ENCODE measurements at regions not wholly inside any gene's neighbourhood (a gene's known extent, or its start where the extent isn't known, plus 50 kb on each side); places are given as distances from the start of the nearest gene placed in this dataset.
"Not testable (repeated sequence)": the region's sequence is repeated elsewhere in the genome, so short reads cannot be mapped to it uniquely, and the experiment has no call there.

GRCh38 chr3:34013818-34014570 is 215.6 kb downstream of the PDCD6IP start:
- DNase-seq, result no peak

- no peak for DNase-seq
These were observed 217.0 kb downstream of the PDCD6IP start for GRCh38 chr3:34015204-34016142.

- no peak for DNase-seq
These were observed 218.6 kb downstream of the PDCD6IP start for GRCh38 chr3:34016925-34017587.

DNA sequence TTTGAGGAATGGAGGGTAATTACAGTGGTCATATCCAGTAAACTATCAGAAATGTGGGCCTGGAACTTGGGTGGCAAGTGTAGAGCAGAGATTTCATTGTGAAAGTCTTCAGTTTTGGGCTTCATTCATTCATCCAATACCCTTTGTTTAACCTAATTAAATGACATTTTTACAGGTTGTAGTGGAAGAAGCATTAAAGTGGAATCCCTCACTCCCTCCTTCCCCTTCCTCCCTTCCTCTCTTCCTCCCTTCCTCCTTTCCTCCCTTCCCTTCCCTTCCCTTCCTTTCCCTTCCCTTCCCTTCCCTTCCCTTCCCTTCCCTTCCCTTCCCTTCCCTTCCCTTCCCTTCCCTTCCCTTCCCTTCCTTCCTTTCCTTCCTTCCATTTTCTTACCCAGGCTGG is 219.3 kb downstream of the PDCD6IP start:
- no peak for DNase-seq

DNA sequence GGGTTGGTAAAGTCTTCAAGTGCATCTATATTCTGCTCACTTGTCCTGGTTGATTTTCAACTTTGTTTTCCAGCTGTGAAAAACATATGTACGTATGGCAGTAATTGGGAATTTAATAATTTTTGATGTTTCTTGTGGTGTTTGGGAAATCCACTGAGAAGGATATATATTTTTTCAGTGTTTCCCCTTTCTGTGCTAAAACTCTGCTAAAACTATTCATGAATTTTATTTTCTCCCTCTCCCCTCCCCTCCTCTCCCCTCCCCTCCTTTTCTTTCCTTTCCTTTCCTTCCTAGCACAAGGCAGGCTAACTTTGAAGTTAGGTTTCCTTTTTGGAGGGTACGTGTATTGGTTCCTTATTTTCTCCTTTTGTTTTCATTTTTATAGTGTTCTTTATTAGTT is 220.7 kb downstream of the PDCD6IP start:
- no peak for DNase-seq

GRCh38 chr3:34020170-34020569 is 221.7 kb downstream of the PDCD6IP start:
- no peak for DNase-seq

DNA sequence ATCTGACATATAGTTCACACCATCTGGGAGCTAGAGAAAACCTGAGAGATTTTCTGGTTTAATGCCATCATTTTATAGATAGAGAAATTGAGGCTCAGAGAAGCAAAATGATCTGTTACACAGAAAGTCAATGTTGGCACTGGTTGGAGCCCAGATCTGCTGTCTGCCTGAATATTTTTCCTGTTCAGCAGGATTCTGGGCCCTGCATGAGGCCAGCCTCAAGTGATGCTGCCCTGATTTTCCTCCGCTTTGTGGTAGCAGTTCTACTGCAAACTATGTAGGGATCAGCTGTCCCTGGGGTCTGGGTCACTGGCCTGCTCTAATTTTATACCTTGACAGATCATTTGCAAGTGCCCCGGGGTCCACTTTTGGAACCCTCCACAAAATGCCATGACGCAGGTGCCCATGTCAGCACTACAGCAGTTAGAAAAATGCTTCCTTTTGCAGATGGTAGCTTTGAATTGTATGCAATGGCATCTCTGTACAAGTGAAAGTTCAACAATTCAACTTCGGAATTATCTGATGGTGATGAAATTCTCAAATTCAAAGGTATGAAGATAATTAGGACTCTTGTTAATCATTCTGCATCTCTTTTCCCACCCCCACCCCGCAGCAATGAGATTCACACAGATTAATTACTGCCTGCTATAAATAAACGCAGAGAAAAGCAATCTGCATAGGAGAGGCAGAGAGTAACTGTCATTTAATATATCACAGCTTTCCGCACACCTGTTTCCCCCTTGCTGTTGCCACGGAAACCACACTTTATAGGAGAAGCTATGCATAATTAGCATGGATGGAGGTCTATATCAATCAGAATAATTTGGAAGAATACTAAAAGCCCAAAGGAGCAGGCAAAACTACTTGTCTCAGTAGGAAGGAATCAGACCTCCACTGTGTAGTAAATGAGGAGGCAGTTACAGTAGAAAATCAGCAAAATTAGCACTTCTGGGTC is 222.6 kb downstream of the PDCD6IP start:
- DNase-seq, result no peak

- DNase-seq, result no peak
These were observed 223.7 kb downstream of the PDCD6IP start for GRCh38 chr3:34022147-34022546.

GRCh38 chr3:34024447-34025240 is 226.2 kb downstream of the PDCD6IP start:
- DNase-seq, result no peak

GRCh38 chr3:34033839-34034238 is 235.4 kb downstream of the PDCD6IP start:
- DNase-seq, result no peak

DNA sequence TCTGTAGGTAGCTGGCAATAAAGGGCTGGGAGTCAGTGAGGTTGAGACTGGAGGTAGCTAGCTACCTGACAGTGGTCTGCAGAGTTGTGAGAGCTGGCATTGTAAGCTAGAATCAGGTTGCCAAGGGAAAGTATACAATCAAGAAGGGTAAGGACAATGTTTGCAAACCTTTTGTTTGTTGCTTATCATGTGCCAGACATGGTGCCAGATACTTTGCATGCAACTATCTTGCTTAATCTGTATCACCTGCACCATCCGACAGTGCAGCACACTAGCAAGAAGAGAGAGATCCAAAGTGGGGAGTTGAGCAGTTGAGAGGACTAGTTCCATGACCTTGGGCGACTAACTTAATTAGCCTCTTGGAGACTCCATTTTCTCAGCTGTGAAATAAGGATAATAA is 236.4 kb downstream of the PDCD6IP start:
- DNase-seq, result no peak

DNA sequence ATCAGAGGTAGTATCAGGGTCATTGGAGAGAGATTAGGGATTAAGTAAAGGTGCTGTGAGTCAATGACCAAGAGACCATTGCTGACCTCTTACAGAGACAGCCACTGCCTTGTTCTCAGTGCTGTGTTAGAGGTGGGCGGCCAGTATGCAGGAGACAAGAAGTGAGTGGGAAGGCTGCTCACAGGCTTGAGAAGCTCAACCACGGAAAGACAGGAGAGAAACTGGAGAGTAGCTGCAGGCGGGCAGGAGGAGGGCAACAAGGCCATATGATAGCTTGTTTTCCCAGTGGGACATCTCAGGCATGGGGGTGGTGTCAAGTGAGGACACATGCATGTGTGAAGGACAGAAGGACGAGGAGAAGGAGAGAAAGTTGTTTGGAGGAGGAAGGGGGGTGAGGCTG is 237.3 kb downstream of the PDCD6IP start:
- DNase-seq, result no peak

- no peak for DNase-seq
These were observed 238.8 kb downstream of the PDCD6IP start for GRCh38 chr3:34037260-34037659.

- no peak for DNase-seq
These were observed 239.7 kb downstream of the PDCD6IP start for GRCh38 chr3:34038131-34038530.

- DNase-seq, result no peak
These were observed 247.7 kb downstream of the PDCD6IP start for GRCh38 chr3:34046154-34046553.

DNA sequence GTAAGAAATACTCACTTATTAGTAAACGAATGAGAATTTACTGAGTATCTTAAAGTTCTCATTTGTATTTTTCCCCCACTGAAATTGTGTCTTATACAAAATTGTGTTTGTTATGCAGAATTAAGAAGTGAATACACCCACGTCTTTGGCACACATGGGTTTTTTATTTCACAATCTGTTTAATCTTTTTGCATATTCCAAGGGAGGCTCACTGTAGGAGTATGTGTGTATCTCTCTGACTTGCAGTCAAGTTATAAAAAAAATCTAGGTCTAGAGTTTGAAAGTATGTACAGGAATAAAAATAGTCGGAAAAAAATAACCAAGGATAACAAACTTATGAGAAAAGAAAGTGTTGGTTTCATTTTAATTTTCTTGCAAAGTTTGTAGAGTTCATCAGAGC is 255.2 kb downstream of the PDCD6IP start:
- DNase-seq, result no peak

DNA sequence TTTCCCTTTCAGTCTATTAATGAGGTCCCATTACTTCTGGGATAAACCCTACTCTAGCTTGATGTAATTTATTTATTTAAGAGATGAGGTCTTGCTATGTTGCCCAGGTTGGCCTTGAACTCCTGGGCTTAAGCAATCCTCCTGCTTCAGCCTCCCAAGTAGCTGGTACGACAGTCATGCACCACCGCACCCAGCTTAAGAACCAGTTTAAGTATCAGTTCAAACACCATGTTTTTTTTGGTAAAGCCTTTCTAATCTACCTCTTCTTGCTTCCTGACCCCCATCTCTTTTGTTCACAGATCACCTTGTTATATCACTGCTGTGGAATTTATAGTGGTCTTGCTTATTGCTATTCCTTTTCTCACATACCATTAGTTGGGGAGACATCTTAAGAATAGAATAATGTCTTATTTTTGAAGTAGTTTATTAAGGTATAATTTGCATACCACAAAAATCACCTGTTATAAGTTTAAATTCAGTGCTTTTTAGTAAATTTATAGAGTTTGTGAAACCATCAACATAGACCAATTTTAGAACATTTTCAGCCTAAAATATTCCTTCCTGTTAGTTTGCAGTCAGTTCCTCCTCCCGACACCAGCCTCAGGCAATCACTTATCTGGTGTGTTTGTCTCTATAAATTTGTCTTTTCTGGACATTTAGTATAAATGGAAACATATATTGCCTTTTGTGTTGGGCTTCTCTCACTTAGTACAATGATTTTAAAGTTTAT is 257.9 kb downstream of the PDCD6IP start:
- no peak for DNase-seq

DNA sequence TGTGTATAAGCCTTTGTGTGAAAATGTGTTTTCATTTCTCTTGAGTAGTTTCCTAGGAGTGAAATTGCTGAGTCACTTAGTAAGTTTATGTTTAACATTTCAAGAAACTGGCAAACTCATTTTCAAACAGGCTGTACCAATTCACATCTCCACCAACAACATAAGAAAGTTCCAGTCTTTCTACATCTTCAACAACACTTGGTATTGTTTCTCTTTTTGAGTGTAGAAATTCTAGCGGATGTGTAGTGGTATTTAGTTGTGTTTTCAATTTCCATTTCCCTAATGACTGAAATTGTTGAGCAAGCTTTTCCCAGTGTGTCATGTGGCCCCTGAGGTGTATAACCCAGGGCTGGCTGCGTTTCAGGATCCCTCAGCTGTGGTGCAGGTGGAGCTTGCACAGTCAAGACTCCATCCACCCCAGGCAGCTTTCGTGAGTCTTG is 258.5 kb downstream of the PDCD6IP start:
- DNase-seq, result no peak

DNA sequence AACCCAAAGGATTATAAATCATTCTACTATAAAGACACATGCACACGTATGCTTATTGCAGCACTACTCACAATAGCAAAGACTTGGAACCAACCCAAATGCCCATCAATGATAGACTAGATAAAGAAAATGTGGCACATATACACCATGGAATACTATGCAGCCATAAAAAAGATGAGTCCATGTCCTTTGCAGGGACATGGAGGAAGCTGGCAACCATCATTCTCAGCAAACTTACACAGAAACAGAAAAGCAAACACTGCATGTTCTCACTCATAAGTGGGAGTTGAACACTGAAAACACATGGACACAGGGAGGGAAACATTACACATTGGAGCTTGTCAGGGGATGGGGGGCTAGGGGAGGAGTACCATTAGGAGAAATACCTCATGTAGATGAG is 262.6 kb downstream of the PDCD6IP start:
- DNase-seq, result not testable (repeated sequence)

DNA sequence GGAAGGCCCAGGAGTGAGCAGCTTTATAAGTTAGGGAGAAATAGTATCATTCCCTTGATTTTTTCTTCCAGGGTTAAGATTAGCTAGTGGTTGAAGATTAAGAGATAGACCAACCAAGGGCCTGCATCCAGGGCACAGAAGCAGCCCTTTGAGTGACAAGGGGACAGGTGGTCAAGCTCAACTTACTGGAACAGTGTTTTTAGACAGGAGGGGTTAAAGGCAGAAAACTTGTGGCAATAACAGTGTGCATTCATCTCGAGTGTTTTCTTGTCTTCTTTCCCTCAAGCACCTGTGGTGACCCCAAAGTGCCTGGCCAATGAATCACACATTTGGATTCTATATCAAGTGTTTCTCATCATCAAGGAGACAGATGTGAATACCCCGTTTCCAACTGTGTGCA is 267.5 kb downstream of the PDCD6IP start:
- DNase-seq, result no peak

DNA sequence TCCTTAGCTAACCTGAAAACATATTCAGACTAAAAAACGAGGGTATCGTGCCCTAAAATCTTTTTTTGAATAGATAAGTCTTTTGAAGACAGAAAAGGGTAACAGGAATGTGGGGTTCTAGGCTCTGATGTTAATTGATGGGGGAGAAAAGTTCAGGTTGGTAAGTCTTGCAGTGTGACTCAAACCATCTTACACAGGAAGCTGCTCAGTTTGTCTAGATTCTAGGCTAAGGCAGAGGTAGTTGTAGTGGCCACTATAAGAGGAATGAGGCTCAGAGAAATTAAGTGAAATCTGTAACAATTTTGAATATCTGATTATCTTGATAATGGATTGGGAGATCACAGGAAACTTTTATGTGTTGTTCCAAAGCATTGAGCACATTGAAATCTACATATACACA is 267.9 kb downstream of the PDCD6IP start:
- no peak for DNase-seq

Data from NCI-H187 (cell line).